DOHH2 (cell line): ENCODE measurements at regions not wholly inside any gene's neighbourhood (a gene's known extent, or its start where the extent isn't known, plus 50 kb on each side); places are given as distances from the start of the nearest gene placed in this dataset.
"Not testable (repeated sequence)": the region's sequence is repeated elsewhere in the genome, so short reads cannot be mapped to it uniquely, and the experiment has no call there.

Experiments used
- H3F3A ChIP-seq: fragments of 200-600 bp; sonication (generic), shearing (Covaris generic); 2 replicates; pipeline ENCODE4 v1.6.0; 2016; ENCODE audit warnings: antibody characterized with exemption, mild to moderate bottlenecking; ENCODE audit not compliant: control insufficient read depth, insufficient read depth
- H3K27ac ChIP-seq: fragments of 200-600 bp; sonication (generic); 2 replicates; pipeline ENCODE4 v1.5.1; 2014; ENCODE audit warnings: low read depth, mild to moderate bottlenecking, low read length, moderate library complexity
- H3K27me3 ChIP-seq: fragments of 200-600 bp; sonication (generic); 2 replicates; pipeline ENCODE4 v1.6.1; 2014; ENCODE audit warnings: mild to moderate bottlenecking, low read length, mixed read lengths; ENCODE audit not compliant: control insufficient read depth
- H3K36me3 ChIP-seq: fragments of 200-600 bp; sonication (generic); 2 replicates; pipeline ENCODE4 v1.6.1; 2014; ENCODE audit warnings: mild to moderate bottlenecking, low read length, moderate library complexity, mixed read lengths; ENCODE audit not compliant: control insufficient read depth
- H3K4me1 ChIP-seq: fragments of 200-600 bp; sonication (generic); 2 replicates; pipeline ENCODE4 v1.6.1; 2014; ENCODE audit warnings: mild to moderate bottlenecking, low read length, mixed read lengths; ENCODE audit not compliant: control insufficient read depth
- H3K4me2 ChIP-seq: fragments of 200-600 bp; sonication (generic); 2 replicates; pipeline ENCODE4 v1.6.0; 2014; ENCODE audit warnings: mild to moderate bottlenecking, low read length, moderate library complexity
- H3K4me3 ChIP-seq: fragments of 200-600 bp; sonication (generic); 2 replicates; pipeline ENCODE4 v1.5.1; 2014; ENCODE audit warnings: mild to moderate bottlenecking, low read length, mixed read lengths
- H3K79me2 ChIP-seq: fragments of 200-600 bp; sonication (generic); 2 replicates; pipeline ENCODE4 v1.6.1; 2014; ENCODE audit warnings: mild to moderate bottlenecking, low read length, mixed read lengths; ENCODE audit not compliant: control insufficient read depth
- H3K9me2 ChIP-seq: fragments of 200-600 bp; sonication (generic); replicated peaks from 2 replicates; pipeline ENCODE4 v1.6.1; 2014; ENCODE audit warnings: mild to moderate bottlenecking, low read length, mixed read lengths; ENCODE audit not compliant: control insufficient read depth
- H3K9me3 ChIP-seq: fragments of 200-600 bp; sonication (generic); 2 replicates; pipeline ENCODE4 v1.6.1; 2014; ENCODE audit warnings: antibody characterized with exemption, low read length, mixed read lengths; ENCODE audit not compliant: control insufficient read depth, insufficient read depth
- H4K20me1 ChIP-seq: fragments of 200-600 bp; sonication (generic); 2 replicates; pipeline ENCODE4 v1.6.0; 2014; ENCODE audit warnings: low read depth, mild to moderate bottlenecking, antibody characterized with exemption, low read length, moderate library complexity; ENCODE audit not compliant: control insufficient read depth, insufficient read depth
- EZH2phosphoT487 ChIP-seq: fragments of 200-600 bp; sonication (generic); IDR thresholded peaks from 2 replicates; pipeline ENCODE4 v1.6.1; 2017; ENCODE audit warnings: borderline replicate concordance, mild to moderate bottlenecking, antibody characterized with exemption, low read length, moderate library complexity, mixed read lengths
- TF ChIP-seq, protein P1 (sequence below): fragments of 200-600 bp; sonication (generic); IDR thresholded peaks from one replicate; pipeline ENCODE4 v1.5.1; 2014; ENCODE audit warnings: antibody characterized with exemption, mild to moderate bottlenecking, low read depth, low read length; ENCODE audit not compliant: poor library complexity, severe bottlenecking

- H3K9me2 ChIP-seq: no peaks in the 10 kb centered on the region
- 0 out of 2 replicates have a peak overlapping the region, but pooled peaks have one; percentile 90 for H3K27ac ChIP-seq
- H3K4me2 ChIP-seq: no peak overlapping the region
- H3K36me3 ChIP-seq: no peaks in the 10 kb centered on the region; the same call in 1 of the 2 replicates
- H3K4me3 ChIP-seq: no peak overlapping the region
- no peaks in the 10 kb centered on the region for H4K20me1 ChIP-seq
- no peaks in the 10 kb centered on the region for H3K27me3 ChIP-seq
- peaks cover 51% of the 10 kb centered on the region for H3K4me1 ChIP-seq
- peaks cover 17% of the 10 kb centered on the region for H3F3A ChIP-seq
- no peaks in the 10 kb centered on the region for H3K9me3 ChIP-seq
- TF ChIP-seq, protein P1, sequence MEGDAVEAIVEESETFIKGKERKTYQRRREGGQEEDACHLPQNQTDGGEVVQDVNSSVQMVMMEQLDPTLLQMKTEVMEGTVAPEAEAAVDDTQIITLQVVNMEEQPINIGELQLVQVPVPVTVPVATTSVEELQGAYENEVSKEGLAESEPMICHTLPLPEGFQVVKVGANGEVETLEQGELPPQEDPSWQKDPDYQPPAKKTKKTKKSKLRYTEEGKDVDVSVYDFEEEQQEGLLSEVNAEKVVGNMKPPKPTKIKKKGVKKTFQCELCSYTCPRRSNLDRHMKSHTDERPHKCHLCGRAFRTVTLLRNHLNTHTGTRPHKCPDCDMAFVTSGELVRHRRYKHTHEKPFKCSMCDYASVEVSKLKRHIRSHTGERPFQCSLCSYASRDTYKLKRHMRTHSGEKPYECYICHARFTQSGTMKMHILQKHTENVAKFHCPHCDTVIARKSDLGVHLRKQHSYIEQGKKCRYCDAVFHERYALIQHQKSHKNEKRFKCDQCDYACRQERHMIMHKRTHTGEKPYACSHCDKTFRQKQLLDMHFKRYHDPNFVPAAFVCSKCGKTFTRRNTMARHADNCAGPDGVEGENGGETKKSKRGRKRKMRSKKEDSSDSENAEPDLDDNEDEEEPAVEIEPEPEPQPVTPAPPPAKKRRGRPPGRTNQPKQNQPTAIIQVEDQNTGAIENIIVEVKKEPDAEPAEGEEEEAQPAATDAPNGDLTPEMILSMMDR: no peak
- no peak for TF ChIP-seq EZH2phosphoT487
- H3K79me2 ChIP-seq: peaks cover 9% of the 10 kb centered on the region
These were observed 62.7 kb downstream of the CCDC74A start for GRCh38 chr2:131590366-131590765.

GRCh38 chr2:131590896-131591295 is 63.2 kb downstream of the CCDC74A start:
- Histone ChIP-seq H3K36me3 (no peaks in the 10 kb centered on the region; the same call in 1 of the 2 replicates), H3F3A (peaks cover 17% of the 10 kb centered on the region), H3K27ac (no peak overlapping the region), H3K9me2 (no peaks in the 10 kb centered on the region), H3K27me3 (no peaks in the 10 kb centered on the region), H3K4me2 (no peak overlapping the region), H3K79me2 (peaks cover 9% of the 10 kb centered on the region), H4K20me1 (no peaks in the 10 kb centered on the region), H3K9me3 (no peaks in the 10 kb centered on the region), H3K4me1 (peaks cover 45% of the 10 kb centered on the region), H3K4me3 (no peak overlapping the region)
- TF ChIP-seq, protein P1: no peak
- TF ChIP-seq EZH2phosphoT487: no peak

GRCh38 chr2:131596561-131596960 is 68.9 kb downstream of the CCDC74A start:
- not testable (repeated sequence) for H3K4me3 ChIP-seq, H3F3A ChIP-seq, H4K20me1 ChIP-seq, H3K27me3 ChIP-seq, H3K27ac ChIP-seq, H3K9me2 ChIP-seq, H3K4me2 ChIP-seq, H3K9me3 ChIP-seq, H3K36me3 ChIP-seq, H3K79me2 ChIP-seq
- peaks cover 12% of the 10 kb centered on the region for H3K4me1 ChIP-seq

DNA sequence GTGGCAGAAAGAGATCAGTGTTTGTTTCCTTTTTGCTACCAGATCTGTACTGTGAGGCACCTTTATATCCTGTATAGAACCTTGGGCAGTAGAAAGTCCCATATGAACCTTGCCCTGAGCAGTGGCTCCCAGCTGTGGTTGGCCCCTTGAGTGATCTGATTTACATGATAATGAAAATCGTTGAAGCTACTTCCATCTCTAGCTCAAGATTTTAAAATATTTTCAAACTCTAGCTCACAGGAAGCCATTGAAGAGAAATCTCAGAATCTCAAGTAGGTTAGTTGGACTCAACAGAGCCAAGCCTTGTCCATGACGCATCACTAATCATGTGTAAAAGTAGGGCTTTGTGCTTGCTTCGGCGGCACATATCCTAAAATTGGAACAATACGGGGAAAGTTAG is 74.8 kb downstream of the CCDC74A start:
- H3K79me2 ChIP-seq, H3K9me3 ChIP-seq, H3F3A ChIP-seq, H3K9me2 ChIP-seq, H3K36me3 ChIP-seq, H3K27me3 ChIP-seq, H4K20me1 ChIP-seq: not testable (repeated sequence)
- peak overlapping the region; percentile 61 for H3K4me2 ChIP-seq
- H3K27ac ChIP-seq: peak overlapping the region; percentile 74
- H3K4me3 ChIP-seq: peak overlapping the region; percentile 43
- H3K4me1 ChIP-seq: peaks cover 55% of the 10 kb centered on the region

DNA sequence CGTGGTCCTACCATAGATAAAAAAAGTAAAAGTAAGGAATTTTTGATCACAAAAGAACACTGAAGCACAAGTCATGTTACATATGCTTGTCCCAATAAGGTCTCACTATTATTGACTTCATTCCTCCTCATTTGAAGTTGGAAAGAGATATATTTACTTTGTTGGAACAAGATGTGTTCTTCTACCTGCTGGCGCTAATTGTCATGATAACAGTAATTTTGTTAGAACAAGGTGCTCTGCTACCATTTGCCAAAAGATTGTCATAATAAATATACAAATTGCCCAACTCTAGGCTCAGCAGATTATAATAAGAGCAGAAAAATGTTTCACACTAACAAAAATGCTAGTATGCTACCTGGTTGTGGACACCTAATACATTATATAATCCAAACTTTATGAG is 77.0 kb downstream of the CCDC74A start:
- H3K27ac ChIP-seq, H3K79me2 ChIP-seq: not testable (repeated sequence)

GRCh38 chr2:131606366-131606765 is 78.7 kb downstream of the CCDC74A start:
- not testable (repeated sequence) for H4K20me1 ChIP-seq, H3K9me2 ChIP-seq, H3K4me3 ChIP-seq, H3K79me2 ChIP-seq, H3K27ac ChIP-seq, H3F3A ChIP-seq, H3K27me3 ChIP-seq, H3K9me3 ChIP-seq, H3K4me2 ChIP-seq, H3K36me3 ChIP-seq
- peaks cover 53% of the 10 kb centered on the region for H3K4me1 ChIP-seq

More for the DNA sequence above, 77.0 kb downstream of the CCDC74A start:
- peaks cover 57% of the 10 kb centered on the region for H3K4me1 ChIP-seq
- not testable (repeated sequence) for H3K9me3 ChIP-seq, H4K20me1 ChIP-seq, H3K27me3 ChIP-seq, H3K4me2 ChIP-seq, H3K4me3 ChIP-seq, H3F3A ChIP-seq, H3K36me3 ChIP-seq, H3K9me2 ChIP-seq

DNA sequence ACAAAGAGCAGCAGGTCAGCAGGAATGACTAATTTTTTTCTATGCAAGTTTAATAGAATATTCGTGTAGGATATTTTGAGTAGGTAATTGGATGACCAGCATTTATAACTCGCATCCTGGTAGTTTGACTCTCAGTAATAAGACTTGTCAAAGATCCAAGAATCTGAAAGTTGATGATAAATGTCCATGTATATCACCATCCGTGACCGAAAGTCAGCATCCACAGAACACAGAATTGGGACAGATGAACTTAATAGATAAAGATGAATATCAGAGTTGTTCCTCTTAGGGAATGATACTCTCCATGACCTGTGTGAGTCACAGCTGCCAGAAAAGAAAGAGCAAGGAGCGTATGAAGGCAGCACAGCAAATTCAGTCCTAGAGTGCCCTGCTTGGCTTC is 79.4 kb downstream of the CCDC74A start:
- H3K27ac ChIP-seq, H3K4me3 ChIP-seq, H4K20me1 ChIP-seq, H3K9me2 ChIP-seq, H3K4me2 ChIP-seq, H3K36me3 ChIP-seq, H3K27me3 ChIP-seq, H3K9me3 ChIP-seq, H3K79me2 ChIP-seq, H3F3A ChIP-seq: not testable (repeated sequence)
- peaks cover 47% of the 10 kb centered on the region for H3K4me1 ChIP-seq
